ENCODE measurements at regions not wholly inside any gene's neighbourhood (a gene's known extent, or its start where the extent isn't known, plus 50 kb on each side); places are given as distances from the start of the nearest gene placed in this dataset.

GRCh38 chr1:82219841-82220240, 419.1 kb downstream of the ADGRL2 start:
- no peak for DNase-seq

GRCh38 chr1:82218846-82219245, 418.1 kb downstream of the ADGRL2 start:
- DNase-seq: no peak

GRCh38 chr1:82215853-82216175, 415.1 kb downstream of the ADGRL2 start:
- DNase-seq: no peak

GRCh38 chr1:82215056-82215852, 414.5 kb downstream of the ADGRL2 start:
- DNase-seq: no peak

- no peak for DNase-seq
These were observed 413.9 kb downstream of the ADGRL2 start for GRCh38 chr1:82214606-82215005.

- DNase-seq: no peak
These were observed 396.9 kb downstream of the ADGRL2 start for GRCh38 chr1:82197606-82198005.

- DNase-seq: no peak
These were observed 394.5 kb downstream of the ADGRL2 start for GRCh38 chr1:82195245-82195644.

- no peak for DNase-seq
These were observed 384.4 kb downstream of the ADGRL2 start for GRCh38 chr1:82185084-82185483.

- no peak for DNase-seq
These were observed 381.1 kb downstream of the ADGRL2 start for GRCh38 chr1:82181846-82182245.

GRCh38 chr1:82179131-82179530, 378.4 kb downstream of the ADGRL2 start:
- no peak for DNase-seq

GRCh38 chr1:82177192-82177591, 376.5 kb downstream of the ADGRL2 start:
- no peak for DNase-seq

GRCh38 chr1:82171955-82172354, 371.2 kb downstream of the ADGRL2 start:
- DNase-seq: no peak

GRCh38 chr1:82168482-82168881, 367.7 kb downstream of the ADGRL2 start:
- no peak for DNase-seq

- no peak for DNase-seq
These were observed 364.6 kb downstream of the ADGRL2 start for GRCh38 chr1:82165304-82165703.

GRCh38 chr1:82162486-82163420, 362.0 kb downstream of the ADGRL2 start:
- no peak for DNase-seq

GRCh38 chr1:82161700-82162141, 361.0 kb downstream of the ADGRL2 start:
- peak; percentile 16 for DNase-seq

- no peak for DNase-seq
These were observed 360.2 kb downstream of the ADGRL2 start for GRCh38 chr1:82160903-82161302.

- no peak for DNase-seq
These were observed 359.3 kb downstream of the ADGRL2 start for GRCh38 chr1:82160036-82160435.

GRCh38 chr1:82158981-82159380, 358.2 kb downstream of the ADGRL2 start:
- no peak for DNase-seq

GRCh38 chr1:82154219-82154970, 353.7 kb downstream of the ADGRL2 start:
- DNase-seq: no peak

GRCh38 chr1:82153752-82154151, 353.0 kb downstream of the ADGRL2 start:
- no peak for DNase-seq

GRCh38 chr1:82153272-82153629, 352.5 kb downstream of the ADGRL2 start:
- no peak for DNase-seq

Data from NCI-H748 treated with DMSO at 0.1 percent for 48 hours (cell line).